MCF 10A (cell line): ENCODE measurements at regions not wholly inside any gene's neighbourhood (a gene's known extent, or its start where the extent isn't known, plus 50 kb on each side); places are given as distances from the start of the nearest gene placed in this dataset.

Experiments
- BruUV-seq: library from RNA; stranded (reverse); fragments of 400-500 nt; replicated peaks from 2 replicates; lab custom pipeline; 2021; lab: Mats Ljungman, UMichigan
- CTCF ChIA-PET: fragments of 300-600 bp; sonication (Branson Sonifier 250); formaldehyde crosslinking; extraction: SDS; loops from one replicate; lab custom pipeline; 2021; ENCODE audit warnings: antibody characterized with exemption, inconsistent platforms; lab: Yijun Ruan, JAX
- POLR2A ChIA-PET: fragments of 300-600, 350-650 bp; sonication (Branson Sonifier 250); formaldehyde crosslinking; extraction: SDS; loops from one replicate; lab custom pipeline; 2020; ENCODE audit warnings: antibody characterized with exemption, inconsistent platforms; lab: Yijun Ruan, JAX
- DNase-seq: peaks from one replicate; pipeline ENCODE4 v3.0.0-alpha.2; 2018; ENCODE audit not compliant: unreplicated experiment
- H3K27ac Mint-ChIP-seq: one replicate; pipeline ENCODE4 v1.8.0; 2022; ENCODE audit warnings: mild to moderate bottlenecking, low read depth, mixed read lengths; ENCODE audit not compliant: unreplicated experiment
- H3K27me3 Mint-ChIP-seq: one replicate; pipeline ENCODE4 v1.8.0; 2022; ENCODE audit warnings: mixed read lengths; ENCODE audit not compliant: insufficient read depth, unreplicated experiment
- H3K36me3 Mint-ChIP-seq: one replicate; pipeline ENCODE4 v1.8.0; 2022; ENCODE audit warnings: mild to moderate bottlenecking, moderate library complexity, mixed read lengths; ENCODE audit not compliant: insufficient read depth, unreplicated experiment
- H3K4me1 Mint-ChIP-seq: one replicate; pipeline ENCODE4 v1.8.0; 2022; ENCODE audit warnings: mixed read lengths; ENCODE audit not compliant: insufficient read depth, unreplicated experiment
- H3K4me3 Mint-ChIP-seq: one replicate; pipeline ENCODE4 v1.8.0; 2022; ENCODE audit warnings: mild to moderate bottlenecking, moderate library complexity, mixed read lengths; ENCODE audit not compliant: unreplicated experiment
- H3K9me3 Mint-ChIP-seq: one replicate; pipeline ENCODE4 v1.8.0; 2022; ENCODE audit warnings: mixed read lengths; ENCODE audit not compliant: unreplicated experiment
- CTCF ChIP-seq: fragments of 200-600 bp; IDR thresholded peaks from one replicate; pipeline ENCODE4 v1.8.0; 2022; ENCODE audit warnings: antibody characterized with exemption, mild to moderate bottlenecking; ENCODE audit not compliant: unreplicated experiment
- intact Hi-C: fragments of 100-400 bp; cut with micrococcal nuclease; formaldehyde crosslinking; loops from 2 replicates; pipeline ENCODE4 v1.14.1; 2022

- H3K9me3 Mint-ChIP-seq = peaks cover 8% of the 10 kb centered on the region
- no peaks in the 10 kb centered on the region for H3K27me3 Mint-ChIP-seq
- no peak overlapping the region for H3K4me3 Mint-ChIP-seq
- CTCF ChIA-PET = interaction anchor here (0.6 kb wide), 1 partner anchor 635 kb away, joined by 3 read pairs; no protein-coding TSS in a partner anchor
- no peak overlapping the region for H3K27ac Mint-ChIP-seq
- H3K4me1 Mint-ChIP-seq = no peaks in the 10 kb centered on the region
- intact Hi-C loops = no loop called here
- no TSS peak for BruUV-seq
- DNase-seq = no peak
- no peaks in the 10 kb centered on the region for H3K36me3 Mint-ChIP-seq
- TF ChIP-seq CTCF = no peak
- POLR2A ChIA-PET = interaction anchor here (0.6 kb wide), 1 partner anchor 35 kb away, joined by 3 read pairs; no protein-coding TSS in a partner anchor
Observed at GRCh38 chr4:20181926-20182325, 69.8 kb upstream of the SLIT2 start.

GRCh38 chr4:20180509-20180908 lies 71.2 kb upstream of the SLIT2 start:
- DNase-seq = no peak
- TF ChIP-seq CTCF = no peak
- peaks cover 8% of the 10 kb centered on the region for H3K9me3 Mint-ChIP-seq
- no TSS peak for BruUV-seq
- ChIA-PET POLR2A (no interaction called here), CTCF (no interaction called here)
- H3K36me3 Mint-ChIP-seq = no peaks in the 10 kb centered on the region
- H3K4me1 Mint-ChIP-seq = no peaks in the 10 kb centered on the region
- no peak overlapping the region for H3K27ac Mint-ChIP-seq
- intact Hi-C loops = no loop called here
- no peaks in the 10 kb centered on the region for H3K27me3 Mint-ChIP-seq
- no peak overlapping the region for H3K4me3 Mint-ChIP-seq

DNA sequence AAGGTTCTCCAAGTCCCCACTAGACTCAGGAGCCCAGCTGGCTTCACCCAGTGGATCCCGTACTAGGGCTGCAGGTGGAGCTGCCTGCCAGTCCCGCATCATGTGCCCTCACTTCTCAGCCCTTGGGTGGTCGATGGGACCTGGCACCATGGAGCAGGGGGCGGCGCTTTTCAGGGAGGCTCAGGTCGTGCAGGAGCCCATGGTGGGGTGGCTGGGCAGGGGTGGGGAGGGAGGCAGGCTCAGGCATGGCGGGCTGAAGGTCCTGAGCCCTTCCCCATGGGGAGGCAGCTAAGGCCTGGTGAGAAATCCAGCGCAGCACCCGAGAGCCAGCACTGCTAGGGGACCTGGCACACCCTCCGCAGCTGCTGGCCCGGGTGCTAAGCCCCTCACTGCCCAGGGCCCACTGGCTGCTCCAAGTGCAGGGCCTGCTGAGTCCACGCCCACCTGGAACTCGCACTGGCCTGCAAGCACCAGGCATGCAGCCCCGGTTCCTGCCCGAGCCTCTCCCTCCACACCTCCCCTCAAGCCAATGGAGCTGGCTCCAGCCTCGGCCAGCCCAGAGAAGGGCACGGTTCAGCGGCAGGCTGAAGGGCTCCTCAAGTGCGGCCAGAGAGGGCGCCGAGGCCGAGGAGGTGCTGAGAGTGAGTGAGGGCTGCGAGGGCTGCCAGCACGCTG lies 72.7 kb upstream of the SLIT2 start:
- TF ChIP-seq CTCF = no peak

GRCh38 chr4:20176881-20177280 lies 74.8 kb upstream of the SLIT2 start:
- CTCF ChIA-PET = no interaction called here
- no peak for TF ChIP-seq CTCF
- Mint-ChIP-seq H3K27ac (no peak overlapping the region), H3K9me3 (no peaks in the 10 kb centered on the region), H3K4me1 (no peaks in the 10 kb centered on the region), H3K36me3 (no peaks in the 10 kb centered on the region), H3K4me3 (no peak overlapping the region), H3K27me3 (no peaks in the 10 kb centered on the region)
- POLR2A ChIA-PET = no interaction called here
- DNase-seq = no peak
- intact Hi-C loops = no loop called here
- BruUV-seq = no TSS peak

More for the DNA sequence above, 72.7 kb upstream of the SLIT2 start:
- BruUV-seq = no TSS peak
- intact Hi-C loops = no loop called here
- no peak for DNase-seq
- ChIA-PET CTCF (no interaction called here), POLR2A (no interaction called here)
- no peaks in the 10 kb centered on the region for H3K4me1 Mint-ChIP-seq
- H3K27ac Mint-ChIP-seq = no peak overlapping the region
- H3K4me3 Mint-ChIP-seq = no peak overlapping the region
- no peaks in the 10 kb centered on the region for H3K9me3 Mint-ChIP-seq
- H3K27me3 Mint-ChIP-seq = no peaks in the 10 kb centered on the region
- H3K36me3 Mint-ChIP-seq = no peaks in the 10 kb centered on the region
